ENCODE measurements at regions not wholly inside any gene's neighbourhood (a gene's known extent, or its start where the extent isn't known, plus 50 kb on each side); places are given as distances from the start of the nearest gene placed in this dataset.

- DNase-seq (ENCODE audit: low read depth in 1 of 2, low spot score in 2 of 2) = no peak
- Histone ChIP-seq H3K36me3 (ENCODE audit: control insufficient read depth in 2 of 4, insufficient read depth in 4 of 4, low read length in 3 of 4) (no peaks in the 10 kb centered on the region), H3K9ac (replicated peaks in 1 of 4; ENCODE audit: extremely low read depth in 1 of 4, low read depth in 3 of 4, low read length in 3 of 4) (no peak overlapping the region), H3K79me2 (ENCODE audit: control insufficient read depth in 1 of 2, insufficient read depth in 2 of 2, low read length in 2 of 2) (no peaks in the 10 kb centered on the region), H2AK5ac (ENCODE audit: low read depth, low read length) (no peak overlapping the region), H4K20me1 (replicated peaks in 1 of 2; ENCODE audit: control insufficient read depth in 1 of 2, insufficient read depth in 2 of 2, low read length in 2 of 2) (no peaks in the 10 kb centered on the region), H4K91ac (replicated peaks; ENCODE audit: insufficient read length, low read length) (no peak overlapping the region), H3K9me3 (ENCODE audit: insufficient read depth in 2 of 2, low read depth in 1 of 2, low read length in 1 of 2) (no peaks in the 10 kb centered on the region), H3K4me1 (replicated peaks in 1 of 4; ENCODE audit: control insufficient read depth in 3 of 4, insufficient read depth in 4 of 4, low read length in 3 of 4) (no peaks in the 10 kb centered on the region), H2BK15ac (ENCODE audit: low read length) (no peak overlapping the region), H4K5ac (ENCODE audit: insufficient read length, low read depth, low read length) (no peak overlapping the region), H3K56ac (replicated peaks; ENCODE audit: insufficient read length, low read depth, low read length) (no peak overlapping the region), H3K4me2 (ENCODE audit: insufficient read depth in 1 of 2, low read depth in 2 of 2, low read length in 2 of 2) (no peak overlapping the region), H3K4ac (replicated peaks; ENCODE audit: insufficient read length, low read depth, low read length) (no peak overlapping the region), H2BK20ac (ENCODE audit: low read length) (no peak overlapping the region), H2BK120ac (replicated peaks; ENCODE audit: low read depth, low read length) (no peak overlapping the region), H3K27ac (ENCODE audit: low read depth, low read length) (no peak overlapping the region), H3K14ac (ENCODE audit: insufficient read length) (no peak overlapping the region), H3K23me2 (ENCODE audit: low read depth, low read length) (no peaks in the 10 kb centered on the region), H2BK5ac (ENCODE audit: low read depth, low read length) (no peak overlapping the region), H3K4me3 (ENCODE audit: extremely low read depth in 1 of 4, insufficient read depth in 2 of 4, low read depth in 3 of 4, low read length in 4 of 4) (no peak overlapping the region), H2AFZ (ENCODE audit: low read length) (no peak overlapping the region), H3K18ac (ENCODE audit: extremely low read depth, low read length) (no peak overlapping the region), H4K8ac (ENCODE audit: extremely low read depth, insufficient read depth, low read length) (no peak overlapping the region), H3K79me1 (ENCODE audit: low read depth, low read length) (no peaks in the 10 kb centered on the region), H3K23ac (ENCODE audit: insufficient read length) (no peak overlapping the region), H3K27me3 (replicated peaks in 1 of 4; ENCODE audit: control insufficient read depth in 3 of 4, extremely low read depth in 1 of 4, insufficient read depth in 3 of 4, low read length in 3 of 4) (no peaks in the 10 kb centered on the region), H2BK12ac (ENCODE audit: low read depth, low read length) (no peak overlapping the region)
- no peak for FAIRE-seq
- CTCF ChIA-PET (ENCODE audit: partially characterized antibody) = interaction anchor here (0.8 to 1.0 kb wide), 2 partner anchors 7 to 90 kb away, joined by 3 read pairs; no protein-coding TSS in a partner anchor
- 81% methylated on average over 5 of the region's 5 CpGs; no CpG with 5 or more reads in 1 of the 2 experiments for WGBS, 2 experiments (ENCODE audit: extremely low coverage in 1 of 2, insufficient coverage in 1 of 2, insufficient read length in 1 of 2, insufficient replicate concordance in 2 of 2, low coverage in 1 of 2, low lambda C conversion rate in 2 of 2, missing lambda C conversion rate in 1 of 2)
- POLR2A ChIA-PET (ENCODE audit: partially characterized antibody) = no interaction called here
- no peak for TF ChIP-seq RAD21 (IDR thresholded peaks at IDR 0.05 in 1 of 2, conservative IDR thresholded peaks at IDR 0.05 in 1 of 2; ENCODE audit: low read depth in 2 of 2, low read length in 2 of 2)
- TF ChIP-seq CHD2 (IDR thresholded peaks at IDR 0.05; ENCODE audit: low read length) = no peak
- TF ChIP-seq CHD1 (IDR thresholded peaks at IDR 0.05; ENCODE audit: low read depth, low read length) = no peak
- no peak for TF ChIP-seq CTCF (IDR thresholded peaks at IDR 0.05; ENCODE audit: control extremely low read depth in 1 of 3, insufficient read depth in 1 of 3, low read depth in 1 of 3, low read length in 3 of 3)
- TF ChIP-seq USF2 (IDR thresholded peaks at IDR 0.05; ENCODE audit: low read length) = no peak
- TF ChIP-seq SIX5 (IDR thresholded peaks at IDR 0.05; ENCODE audit: low read depth, low read length) = no peak
- no peak for TF ChIP-seq MAFK (IDR thresholded peaks at IDR 0.05; ENCODE audit: low read depth, low read length)
- TF ChIP-seq BCL11A (IDR thresholded peaks at IDR 0.05; ENCODE audit: low read depth in 2 of 2, low read length in 2 of 2) = no peak
- no peak for TF ChIP-seq HDAC2 (IDR thresholded peaks at IDR 0.05; ENCODE audit: borderline replicate concordance in 1 of 2, low read depth in 2 of 2, low read length in 2 of 2)
Measured at GRCh38 chr5:96254980-96255691, 177.9 kb downstream of the PCSK1 start.

Measured in H1 (cell line).